GM10266 (cell line): ENCODE measurements at regions not wholly inside any gene's neighbourhood (a gene's known extent, or its start where the extent isn't known, plus 50 kb on each side); places are given as distances from the start of the nearest gene placed in this dataset.

Experiments
- DNase-seq: peaks from one replicate; pipeline ENCODE4 v3.0.0; 2012; ENCODE audit errors: extremely low spot score
- TF ChIP-seq, protein P1 (sequence below): IDR thresholded peaks from 2 replicates; pipeline ENCODE4 v1.5.1; 2012; ENCODE audit warnings: mild to moderate bottlenecking, low read depth; ENCODE audit not compliant: control insufficient read depth, insufficient read depth; ENCODE audit errors: missing control alignments

DNA sequence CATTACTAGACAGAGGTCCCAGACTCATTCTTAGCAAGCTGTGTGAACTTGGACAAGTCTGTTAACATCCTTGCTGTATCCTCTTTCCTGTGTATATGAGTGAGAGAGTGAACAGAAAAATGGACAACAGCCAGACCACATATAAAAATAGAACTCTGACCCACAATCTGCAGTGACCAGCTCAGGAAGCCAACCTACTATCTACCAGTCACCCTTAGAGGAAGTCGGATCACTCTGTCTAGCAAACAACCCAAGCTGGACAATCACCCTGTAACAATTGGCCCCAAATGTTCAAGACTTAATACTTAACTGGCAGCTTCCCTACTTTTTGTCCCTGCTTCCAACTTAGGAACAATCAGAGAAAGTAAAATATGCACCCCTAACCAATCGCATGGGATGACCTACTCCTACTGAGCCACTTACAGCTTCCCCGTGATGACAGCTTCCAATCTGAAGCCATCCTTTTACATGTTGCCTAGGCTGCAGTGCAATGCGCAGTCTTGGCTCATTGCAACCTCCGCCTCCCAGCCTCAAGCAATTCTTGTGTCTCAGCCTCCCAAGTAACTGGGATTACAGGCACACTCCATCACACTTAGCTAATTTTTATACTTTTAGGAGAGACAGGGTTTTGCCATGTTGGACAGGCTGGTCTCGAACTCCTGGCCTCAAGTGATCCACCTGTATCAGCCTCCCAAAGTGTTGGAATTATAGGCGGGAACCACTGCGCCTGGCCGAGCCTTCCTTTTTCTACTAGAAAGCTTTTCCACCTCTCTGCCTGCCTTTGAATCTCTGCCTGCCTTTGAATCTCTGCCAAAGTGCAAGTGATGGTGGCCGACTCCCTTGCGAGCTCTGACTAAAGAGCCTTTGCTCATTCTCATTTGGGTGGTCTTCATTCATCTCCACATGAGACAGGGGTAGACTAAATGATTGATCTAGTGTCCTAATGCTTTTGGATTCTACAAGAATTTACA, 158.3 kb upstream of the NDUFV2 start:
- no peak for DNase-seq
- TF ChIP-seq, protein P1, sequence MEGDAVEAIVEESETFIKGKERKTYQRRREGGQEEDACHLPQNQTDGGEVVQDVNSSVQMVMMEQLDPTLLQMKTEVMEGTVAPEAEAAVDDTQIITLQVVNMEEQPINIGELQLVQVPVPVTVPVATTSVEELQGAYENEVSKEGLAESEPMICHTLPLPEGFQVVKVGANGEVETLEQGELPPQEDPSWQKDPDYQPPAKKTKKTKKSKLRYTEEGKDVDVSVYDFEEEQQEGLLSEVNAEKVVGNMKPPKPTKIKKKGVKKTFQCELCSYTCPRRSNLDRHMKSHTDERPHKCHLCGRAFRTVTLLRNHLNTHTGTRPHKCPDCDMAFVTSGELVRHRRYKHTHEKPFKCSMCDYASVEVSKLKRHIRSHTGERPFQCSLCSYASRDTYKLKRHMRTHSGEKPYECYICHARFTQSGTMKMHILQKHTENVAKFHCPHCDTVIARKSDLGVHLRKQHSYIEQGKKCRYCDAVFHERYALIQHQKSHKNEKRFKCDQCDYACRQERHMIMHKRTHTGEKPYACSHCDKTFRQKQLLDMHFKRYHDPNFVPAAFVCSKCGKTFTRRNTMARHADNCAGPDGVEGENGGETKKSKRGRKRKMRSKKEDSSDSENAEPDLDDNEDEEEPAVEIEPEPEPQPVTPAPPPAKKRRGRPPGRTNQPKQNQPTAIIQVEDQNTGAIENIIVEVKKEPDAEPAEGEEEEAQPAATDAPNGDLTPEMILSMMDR: no peak

DNA sequence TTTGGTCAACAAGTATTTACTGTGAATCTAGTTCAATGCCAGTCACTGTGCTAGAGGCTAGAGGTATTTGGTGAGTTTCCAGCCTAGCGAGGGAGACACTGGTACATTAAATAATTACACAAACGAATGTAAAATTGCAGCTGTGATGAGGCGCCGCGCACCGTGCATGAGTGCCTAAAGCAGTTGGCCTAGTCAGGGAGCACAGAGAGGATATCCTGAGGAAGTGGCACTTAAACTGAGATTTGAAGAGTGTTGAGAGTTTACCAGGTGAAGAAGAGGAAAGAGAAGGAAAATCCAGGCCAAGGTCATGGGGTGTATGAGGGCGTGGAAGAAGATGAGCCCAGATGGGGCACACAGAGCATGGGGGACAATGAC, 157.6 kb upstream of the NDUFV2 start:
- TF ChIP-seq, protein P1: no peak
- DNase-seq: no peak

DNA sequence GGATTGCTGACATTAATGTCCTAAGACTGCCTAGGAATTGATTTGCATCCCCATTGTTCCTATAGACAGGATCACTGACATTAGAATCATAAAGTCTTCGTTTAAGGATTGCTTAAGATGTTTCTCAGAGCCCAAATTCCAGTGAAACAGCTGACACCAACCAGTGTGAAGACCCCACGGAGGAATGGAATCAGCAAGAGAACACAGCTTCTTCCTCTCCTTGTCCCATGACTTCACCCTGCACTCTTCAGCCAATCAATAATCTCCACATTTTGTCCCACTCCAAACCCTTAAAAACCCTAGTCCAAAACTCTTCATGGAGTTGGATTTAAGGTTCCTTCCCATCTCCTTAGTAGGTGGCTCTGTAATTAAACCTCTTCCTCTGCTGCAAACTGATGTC, 157.0 kb upstream of the NDUFV2 start:
- TF ChIP-seq, protein P1: no peak
- DNase-seq: no peak

DNA sequence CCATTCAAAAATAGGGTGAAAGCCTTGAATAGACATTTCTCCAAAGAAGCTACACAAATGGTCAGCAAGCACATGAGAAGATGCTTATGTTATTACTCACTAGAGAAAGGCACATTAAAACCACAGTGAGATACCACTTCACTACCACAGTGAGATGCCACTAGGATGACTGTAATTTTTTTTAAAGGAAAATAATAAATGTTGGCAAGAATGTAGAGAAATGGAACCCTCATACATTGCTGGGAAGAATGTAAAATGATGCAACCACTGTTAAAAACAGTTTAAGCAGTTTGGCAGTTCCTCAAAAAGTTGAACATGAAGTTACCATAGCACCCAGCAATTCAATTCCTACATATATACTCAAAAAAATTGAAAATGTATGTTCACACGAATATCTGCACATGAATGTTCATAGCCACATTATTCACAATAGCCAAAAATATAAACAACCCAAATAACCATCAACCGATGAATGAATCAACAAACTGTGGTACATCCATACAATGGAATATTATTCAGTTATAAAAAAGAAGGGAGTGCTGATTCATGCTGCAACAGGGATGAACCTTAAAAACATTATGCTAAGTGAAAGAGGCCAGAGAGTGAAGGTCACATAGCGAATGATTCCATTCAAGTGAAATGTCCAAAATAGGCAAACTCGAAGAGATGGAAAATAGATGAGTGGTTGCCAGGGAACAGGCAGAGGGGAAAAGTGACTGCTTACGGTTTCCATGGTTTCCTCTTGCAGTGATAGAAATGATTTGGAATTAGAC, 156.2 kb upstream of the NDUFV2 start:
- TF ChIP-seq, protein P1: no peak
- no peak for DNase-seq

DNA sequence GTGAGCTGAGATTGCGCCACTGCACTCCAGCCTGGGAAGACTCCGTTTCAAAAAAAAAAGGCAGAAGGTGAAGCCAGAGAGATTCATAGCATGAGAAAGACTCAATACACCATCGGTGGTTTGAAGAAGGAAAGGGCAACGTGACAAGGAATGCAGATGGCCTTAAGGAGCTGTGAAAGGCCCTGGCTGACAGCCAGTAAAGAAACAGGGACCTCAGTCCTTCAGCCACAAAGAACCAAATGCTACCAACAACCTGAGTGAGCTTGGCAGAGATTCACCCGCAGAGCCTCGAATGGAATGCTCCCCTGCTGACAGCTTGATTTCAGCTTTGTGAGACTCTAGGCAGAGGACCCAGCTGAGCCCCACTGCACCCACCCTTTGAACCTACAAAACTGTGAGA, 154.9 kb upstream of the NDUFV2 start:
- no peak for DNase-seq

DNA sequence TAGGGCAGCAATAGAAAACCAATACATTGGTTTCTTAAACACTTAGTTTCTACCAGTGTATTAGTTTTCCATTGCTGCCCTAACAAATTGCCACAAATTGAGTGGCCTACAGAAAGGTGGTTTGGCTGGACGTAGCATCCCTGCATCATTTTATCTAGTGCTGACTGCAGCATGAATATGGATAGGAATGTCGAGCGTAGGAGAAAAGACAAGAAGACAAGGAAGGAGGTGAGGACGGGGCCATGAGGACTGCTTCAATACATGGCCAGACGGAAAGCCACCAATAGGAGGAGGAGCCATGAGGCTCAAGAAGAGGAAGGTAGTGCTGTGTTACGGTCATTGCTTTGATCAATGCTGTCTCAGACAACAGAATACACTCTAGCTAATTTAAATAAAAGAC, 154.5 kb upstream of the NDUFV2 start:
- TF ChIP-seq, protein P1: no peak
- no peak for DNase-seq

More for the DNA sequence above, 154.9 kb upstream of the NDUFV2 start:
- TF ChIP-seq, protein P1: no peak
